ENCODE measurements at regions not wholly inside any gene's neighbourhood (a gene's known extent, or its start where the extent isn't known, plus 50 kb on each side); places are given as distances from the start of the nearest gene placed in this dataset.

DNA sequence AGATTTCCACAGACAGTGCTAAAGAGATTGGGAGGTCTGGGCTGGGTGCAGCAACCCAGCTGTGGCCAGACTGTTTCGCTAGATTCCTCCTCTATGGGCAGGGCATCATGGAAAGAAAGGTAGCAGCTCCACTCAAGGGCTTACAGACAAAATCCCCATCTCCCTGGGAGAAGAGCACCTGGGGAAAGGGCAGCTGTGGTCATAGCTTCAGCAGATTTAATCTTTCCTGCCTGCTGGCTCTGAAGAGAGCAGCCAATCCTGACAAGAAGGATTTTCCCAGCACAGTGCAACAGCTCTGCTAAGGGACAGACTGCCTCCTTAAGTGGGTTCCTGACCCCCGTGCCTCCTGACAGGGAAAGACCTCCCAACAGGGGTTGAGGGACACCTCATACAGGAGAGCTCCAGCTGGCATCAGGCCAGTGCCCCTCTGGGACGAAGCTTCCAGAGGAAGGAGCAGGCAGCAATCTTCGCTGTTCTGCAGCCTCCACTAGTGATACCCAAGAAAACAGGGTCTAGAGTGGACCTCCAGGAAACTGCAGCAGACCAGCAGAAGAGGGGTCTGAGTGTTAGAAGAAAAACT lies 1379.3 kb upstream of the ACO1 start:
- Histone ChIP-seq H3K4me3 (no peak overlapping the region), H3K27ac (replicated peaks in 1 of 4) (no peak overlapping the region), H3K9me3 (peaks cover 0 to 4% (median 0%) of the 10 kb centered on the region in 4 donors), H3K27me3 (no peaks in the 10 kb centered on the region), H3K36me3 (no peaks in the 10 kb centered on the region), H3K4me1 (no peaks in the 10 kb centered on the region)
- TF ChIP-seq POLR2AphosphoS5 (IDR thresholded peaks at IDR 0.05) (no peak), POLR2A (IDR thresholded peaks at IDR 0.05; ENCODE audit: low read depth) (no peak), EP300 (IDR thresholded peaks at IDR 0.05) (no peak)
- TF ChIP-seq, protein P1, sequence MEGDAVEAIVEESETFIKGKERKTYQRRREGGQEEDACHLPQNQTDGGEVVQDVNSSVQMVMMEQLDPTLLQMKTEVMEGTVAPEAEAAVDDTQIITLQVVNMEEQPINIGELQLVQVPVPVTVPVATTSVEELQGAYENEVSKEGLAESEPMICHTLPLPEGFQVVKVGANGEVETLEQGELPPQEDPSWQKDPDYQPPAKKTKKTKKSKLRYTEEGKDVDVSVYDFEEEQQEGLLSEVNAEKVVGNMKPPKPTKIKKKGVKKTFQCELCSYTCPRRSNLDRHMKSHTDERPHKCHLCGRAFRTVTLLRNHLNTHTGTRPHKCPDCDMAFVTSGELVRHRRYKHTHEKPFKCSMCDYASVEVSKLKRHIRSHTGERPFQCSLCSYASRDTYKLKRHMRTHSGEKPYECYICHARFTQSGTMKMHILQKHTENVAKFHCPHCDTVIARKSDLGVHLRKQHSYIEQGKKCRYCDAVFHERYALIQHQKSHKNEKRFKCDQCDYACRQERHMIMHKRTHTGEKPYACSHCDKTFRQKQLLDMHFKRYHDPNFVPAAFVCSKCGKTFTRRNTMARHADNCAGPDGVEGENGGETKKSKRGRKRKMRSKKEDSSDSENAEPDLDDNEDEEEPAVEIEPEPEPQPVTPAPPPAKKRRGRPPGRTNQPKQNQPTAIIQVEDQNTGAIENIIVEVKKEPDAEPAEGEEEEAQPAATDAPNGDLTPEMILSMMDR (IDR thresholded peaks at IDR 0.05), result no peak
- intact Hi-C loops (cut with DNase I), result no loop called here
- no peak for DNase-seq (ENCODE audit: extremely low spot score)
- WGBS, result 89% methylated on average over 3 of the region's 4 CpGs

DNA sequence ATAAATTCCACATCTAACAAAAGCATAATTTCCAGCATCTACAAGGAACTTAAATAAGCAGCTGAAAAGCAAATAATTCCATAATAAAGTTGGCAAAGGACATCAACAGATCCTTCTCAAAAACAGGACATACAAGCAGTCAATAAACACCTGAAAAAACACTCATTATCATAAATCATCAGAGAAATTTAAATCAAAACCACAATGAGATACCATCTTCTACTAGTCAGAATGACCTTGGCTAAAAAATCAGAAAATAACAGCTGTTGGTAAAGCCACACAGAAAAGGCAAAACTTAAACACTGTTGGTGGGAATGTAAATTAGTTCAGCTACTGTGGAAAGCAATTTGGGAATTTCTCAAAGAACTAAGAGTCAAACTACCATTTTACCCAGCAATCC lies 1371.1 kb upstream of the ACO1 start:
- Histone ChIP-seq H3K4me3 (no peak overlapping the region), H3K4me1 (no peaks in the 10 kb centered on the region), H3K36me3 (no peaks in the 10 kb centered on the region), H3K9me3 (peaks cover 0 to 4% (median 0%) of the 10 kb centered on the region in 4 donors), H3K27me3 (no peaks in the 10 kb centered on the region), H3K27ac (replicated peaks in 1 of 4) (no peak overlapping the region)
- intact Hi-C loops (cut with DNase I), result no loop called here
- DNase-seq (ENCODE audit: extremely low spot score), result no peak
- TF ChIP-seq, protein P1 (IDR thresholded peaks at IDR 0.05), result no peak
- TF ChIP-seq POLR2AphosphoS5 (IDR thresholded peaks at IDR 0.05) (no peak), POLR2A (IDR thresholded peaks at IDR 0.05; ENCODE audit: low read depth) (no peak), EP300 (IDR thresholded peaks at IDR 0.05) (no peak)

DNA sequence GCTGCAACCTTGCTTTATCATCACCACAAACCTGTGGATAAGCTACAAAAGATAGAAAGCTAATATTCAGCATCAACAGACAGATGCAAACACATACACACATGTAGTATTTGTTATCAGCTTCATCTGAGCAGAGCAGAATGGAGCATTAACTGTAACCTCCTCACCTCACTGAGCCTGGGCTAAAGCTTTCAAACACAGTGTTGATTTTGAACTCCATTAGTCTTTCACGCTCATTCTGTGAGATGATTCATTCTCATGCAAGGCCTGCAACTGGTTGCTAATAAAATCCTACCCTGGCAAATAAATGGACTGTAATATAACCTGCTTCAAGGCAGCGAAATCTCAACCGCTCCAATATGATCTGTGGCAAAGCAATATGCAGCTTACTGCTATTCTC lies 1360.6 kb upstream of the ACO1 start:
- TF ChIP-seq EP300 (IDR thresholded peaks at IDR 0.05), result no peak
- TF ChIP-seq, protein P1 (IDR thresholded peaks at IDR 0.05), result no peak
- no peak for TF ChIP-seq POLR2A (IDR thresholded peaks at IDR 0.05; ENCODE audit: low read depth)
- no peak for TF ChIP-seq POLR2AphosphoS5 (IDR thresholded peaks at IDR 0.05)
- 83% methylated on average over 3 of the region's 3 CpGs for WGBS
- H3K27ac ChIP-seq (replicated peaks in 1 of 4), result no peak overlapping the region

DNA sequence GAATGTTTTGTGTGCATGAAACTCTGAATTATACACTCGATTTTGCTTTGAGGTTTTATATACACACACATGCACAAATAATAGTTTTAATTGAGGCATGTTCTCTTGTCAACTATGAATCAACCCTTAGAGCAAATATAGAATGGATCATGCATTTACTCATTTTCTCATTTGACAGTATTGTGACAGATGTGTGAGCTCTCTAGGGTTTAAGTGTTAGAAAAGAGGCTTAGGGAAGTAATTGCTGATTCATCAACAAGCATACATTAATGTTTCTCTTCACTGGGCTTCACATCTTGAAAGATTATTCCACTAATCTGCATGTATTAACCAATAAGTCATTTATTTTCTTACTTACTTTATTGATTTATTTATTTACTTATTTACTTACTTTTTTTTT lies 1356.8 kb upstream of the ACO1 start:
- Histone ChIP-seq H3K4me1 (peaks cover 0 to 11% (median 3%) of the 10 kb centered on the region in 4 donors), H3K27me3 (no peaks in the 10 kb centered on the region), H3K27ac (replicated peaks in 1 of 4) (no peak overlapping the region), H3K9me3 (no peaks in the 10 kb centered on the region), H3K4me3 (no peak overlapping the region), H3K36me3 (no peaks in the 10 kb centered on the region)
- 55% methylated on average over 1 of the region's 1 CpG for WGBS
- TF ChIP-seq EP300 (IDR thresholded peaks at IDR 0.05), result no peak
- TF ChIP-seq POLR2AphosphoS5 (IDR thresholded peaks at IDR 0.05), result no peak
- TF ChIP-seq, protein P1 (IDR thresholded peaks at IDR 0.05), result no peak
- DNase-seq (ENCODE audit: extremely low spot score), result no peak
- intact Hi-C loops (cut with DNase I), result no loop called here

More for the DNA sequence above, 1360.6 kb upstream of the ACO1 start:
- Histone ChIP-seq H3K36me3 (no peaks in the 10 kb centered on the region), H3K4me3 (no peak overlapping the region), H3K27me3 (no peaks in the 10 kb centered on the region), H3K4me1 (no peaks in the 10 kb centered on the region), H3K9me3 (no peaks in the 10 kb centered on the region)
- intact Hi-C loops (cut with DNase I), result no loop called here
- no peak for DNase-seq (ENCODE audit: extremely low spot score)

- 96% methylated on average over 8 of the region's 8 CpGs for WGBS
- no peak overlapping the region for H3K4me3 ChIP-seq
- H3K36me3 ChIP-seq, result no peaks in the 10 kb centered on the region
- intact Hi-C loops (cut with DNase I), result no loop called here
- H3K4me1 ChIP-seq, result peaks cover 0 to 11% (median 3%) of the 10 kb centered on the region in 4 donors
- TF ChIP-seq, protein P1 (IDR thresholded peaks at IDR 0.05), result no peak
- no peaks in the 10 kb centered on the region for H3K9me3 ChIP-seq
- DNase-seq (ENCODE audit: extremely low spot score), result no peak
- no peaks in the 10 kb centered on the region for H3K27me3 ChIP-seq
- no peak overlapping the region for H3K27ac ChIP-seq (replicated peaks in 1 of 4)
These were observed 1356.3 kb upstream of the ACO1 start for GRCh38 chr9:31028137-31028536.

Measured in esophagus muscularis mucosa (tissue), 4 donors.